OCI-LY7 (cell line): ENCODE measurements at regions not wholly inside any gene's neighbourhood (a gene's known extent, or its start where the extent isn't known, plus 50 kb on each side); places are given as distances from the start of the nearest gene placed in this dataset.
A peak's percentile ranks its signal among the peaks of the same experiment; 100 is the strongest.

ENCODE experiments used
- BruUV-seq: library from RNA; stranded (reverse); fragments of 400-500 nt; replicated peaks from 2 replicates; lab custom pipeline; 2021; lab: Mats Ljungman, UMichigan
- CTCF ChIA-PET: fragments of 300-600 bp; sonication (Branson Sonifier 250); formaldehyde crosslinking; loops from one replicate; lab custom pipeline; 2022; ENCODE audit warnings: antibody characterized with exemption; ENCODE audit not compliant: unreplicated experiment; lab: Charles Lee
- POLR2A ChIA-PET: fragments of 300-600 bp; sonication (Branson Sonifier 250); formaldehyde crosslinking; loops from one replicate; lab custom pipeline; 2022; ENCODE audit warnings: antibody characterized with exemption; lab: Charles Lee
- DNase-seq: peaks from one replicate; pipeline ENCODE4 v3.0.0-alpha.2; 2015; ENCODE audit warnings: low spot score
- H2AFZ ChIP-seq: fragments of 200-600 bp; sonication (generic), shearing (Covaris generic); 2 replicates; pipeline ENCODE4 v1.6.1; 2014; ENCODE audit warnings: mild to moderate bottlenecking, antibody characterized with exemption, low read length, moderate library complexity
- H3K27ac ChIP-seq: fragments of 200-600 bp; sonication (generic); 2 replicates; pipeline ENCODE4 v1.5.1; 2014; ENCODE audit warnings: mixed run types, low read depth, mild to moderate bottlenecking, moderate library complexity, low read length, inconsistent platforms; ENCODE audit not compliant: poor library complexity, severe bottlenecking
- H3K36me3 ChIP-seq: fragments of 200-600 bp; sonication (generic); 2 replicates; pipeline ENCODE4 v1.6.1; 2014; ENCODE audit warnings: mild to moderate bottlenecking, antibody characterized with exemption, low read length, moderate library complexity, mixed read lengths; ENCODE audit not compliant: insufficient read depth
- H3K4me1 ChIP-seq: fragments of 200-600 bp; sonication (generic); 2 replicates; pipeline ENCODE4 v1.5.1; 2014; ENCODE audit warnings: mild to moderate bottlenecking, low read length; ENCODE audit not compliant: insufficient read depth, poor library complexity, severe bottlenecking
- H3K4me2 ChIP-seq: fragments of 200-600 bp; sonication (generic); 2 replicates; pipeline ENCODE4 v1.6.1; 2014; ENCODE audit warnings: mild to moderate bottlenecking, low read length
- H3K4me3 ChIP-seq: fragments of 200-600 bp; sonication (generic); 2 replicates; pipeline ENCODE4 v1.5.1; 2014; ENCODE audit warnings: mild to moderate bottlenecking, low read depth, low read length; ENCODE audit not compliant: poor library complexity, severe bottlenecking
- H3K79me2 ChIP-seq: fragments of 200-600 bp; sonication (generic); 2 replicates; pipeline ENCODE4 v1.6.1; 2016; ENCODE audit warnings: low read depth, mild to moderate bottlenecking, low read length, moderate library complexity, mixed read lengths; ENCODE audit not compliant: insufficient read depth
- H3K9me2 ChIP-seq: fragments of 200-600 bp; sonication (generic); 2 replicates; pipeline ENCODE4 v1.6.1; 2016; ENCODE audit warnings: mild to moderate bottlenecking, low read length, mixed read lengths; ENCODE audit not compliant: insufficient read depth
- H3K9me3 ChIP-seq: fragments of 200-600 bp; sonication (generic); 2 replicates; pipeline ENCODE4 v1.6.1; 2014; ENCODE audit warnings: mild to moderate bottlenecking, mixed run types, low read length, mixed read lengths
- H4K20me1 ChIP-seq: fragments of 200-600 bp; sonication (generic); 2 replicates; pipeline ENCODE4 v1.6.1; 2014; ENCODE audit warnings: mild to moderate bottlenecking, antibody characterized with exemption, low read length, moderate library complexity, mixed read lengths; ENCODE audit not compliant: insufficient read depth
- CTCF ChIP-seq: fragments of 200-600 bp; sonication (generic); conservative IDR thresholded peaks from 2 replicates; pipeline ENCODE4 v1.5.1; 2014; ENCODE audit warnings: mild to moderate bottlenecking, antibody characterized with exemption, low read length, moderate library complexity, mixed read lengths
- EZH2phosphoT487 ChIP-seq: fragments of 200-600 bp; sonication (generic); IDR thresholded peaks from 2 replicates; pipeline ENCODE4 v1.6.1; 2018; ENCODE audit warnings: low read depth, borderline replicate concordance, mild to moderate bottlenecking, mixed run types, antibody characterized with exemption, low read length, moderate library complexity, mixed read lengths
- intact Hi-C: fragments of 100-400 bp; cut with micrococcal nuclease; formaldehyde crosslinking; loops from one replicate; pipeline ENCODE4 v1.10.0; 2022; ENCODE audit not compliant: unreplicated experiment

- H3K36me3 ChIP-seq: no peaks in the 10 kb centered on the region
- no peak overlapping the region for H2AFZ ChIP-seq
- ChIA-PET CTCF (no interaction called here), POLR2A (no interaction called here)
- no peaks in the 10 kb centered on the region for H3K9me2 ChIP-seq
- H3K4me2 ChIP-seq: no peak overlapping the region
- TF ChIP-seq EZH2phosphoT487 (no peak), CTCF (no peak)
- H3K27ac ChIP-seq: no peak overlapping the region
- H3K9me3 ChIP-seq: no peaks in the 10 kb centered on the region
- no TSS peak for BruUV-seq
- H3K4me3 ChIP-seq: no peak overlapping the region
- no peaks in the 10 kb centered on the region for H4K20me1 ChIP-seq
- intact Hi-C loops: loop anchor here (5.0 kb wide), 2 partner anchors 74 to 161 kb away; partner anchors contain the start of gene NIFK
- H3K79me2 ChIP-seq: no peaks in the 10 kb centered on the region
- DNase-seq: no peak
- no peaks in the 10 kb centered on the region for H3K4me1 ChIP-seq
These were observed 143.0 kb downstream of the TSN start for GRCh38 chr2:121898483-121898882.

- CTCF ChIA-PET: no interaction called here
These were observed 144.9 kb downstream of the TSN start for GRCh38 chr2:121900391-121900790.

GRCh38 chr2:121902171-121902591 lies 146.7 kb downstream of the TSN start:
- no peak for DNase-seq
- ChIA-PET CTCF (no interaction called here), POLR2A (no interaction called here)
- no peaks in the 10 kb centered on the region for H3K36me3 ChIP-seq
- no peaks in the 10 kb centered on the region for H3K9me3 ChIP-seq
- peak overlapping the region; percentile 42; the same call in 1 of the 2 replicates for H3K4me2 ChIP-seq
- no peak overlapping the region for H2AFZ ChIP-seq
- no peak overlapping the region for H3K27ac ChIP-seq
- no peaks in the 10 kb centered on the region for H3K4me1 ChIP-seq
- H4K20me1 ChIP-seq: no peaks in the 10 kb centered on the region
- no TSS peak for BruUV-seq
- intact Hi-C loops: no loop called here
- no peak for TF ChIP-seq EZH2phosphoT487
- peak; percentile 39; the same call in 1 of the 2 replicates for TF ChIP-seq CTCF
- no peak overlapping the region for H3K4me3 ChIP-seq
- H3K9me2 ChIP-seq: no peaks in the 10 kb centered on the region
- no peaks in the 10 kb centered on the region for H3K79me2 ChIP-seq

More at GRCh38 chr2:121900391-121900790, 144.9 kb downstream of the TSN start:
- no peak for DNase-seq
- TF ChIP-seq EZH2phosphoT487: no peak
- no peaks in the 10 kb centered on the region for H4K20me1 ChIP-seq
- H3K36me3 ChIP-seq: no peaks in the 10 kb centered on the region
- H3K4me3 ChIP-seq: no peak overlapping the region
- intact Hi-C loops: no loop called here
- no peak overlapping the region for H2AFZ ChIP-seq
- no peaks in the 10 kb centered on the region for H3K79me2 ChIP-seq
- BruUV-seq: no TSS peak
- no peak overlapping the region for H3K27ac ChIP-seq
- no peaks in the 10 kb centered on the region for H3K9me2 ChIP-seq
- POLR2A ChIA-PET: no interaction called here
- no peak overlapping the region for H3K4me2 ChIP-seq
- H3K9me3 ChIP-seq: no peaks in the 10 kb centered on the region
- H3K4me1 ChIP-seq: no peaks in the 10 kb centered on the region
